ENCODE measurements at regions not wholly inside any gene's neighbourhood (a gene's known extent, or its start where the extent isn't known, plus 50 kb on each side); places are given as distances from the start of the nearest gene placed in this dataset.

- intact Hi-C loops (cut with micrococcal nuclease): no loop called here
- POLR2A ChIA-PET: no interaction called here
- TF ChIP-seq CTCF (IDR thresholded peaks at IDR 0.05): no peak
- H3K9me3 Mint-ChIP-seq: no peaks in the 10 kb centered on the region
- CTCF ChIA-PET: no interaction called here
- no peak for ATAC-seq (ENCODE audit: low read depth)
- no peak overlapping the region for H3K4me3 Mint-ChIP-seq
- no peak overlapping the region for H3K27ac Mint-ChIP-seq
- no peaks in the 10 kb centered on the region for H3K36me3 Mint-ChIP-seq (ENCODE audit: low read depth)
- peaks cover 2% of the 10 kb centered on the region for H3K27me3 Mint-ChIP-seq
- no peak for DNase-seq
- no peaks in the 10 kb centered on the region for H3K4me1 Mint-ChIP-seq
Measured at GRCh38 chr1:113233441-113233840, 156.9 kb upstream of the MAGI3 start.

DNA sequence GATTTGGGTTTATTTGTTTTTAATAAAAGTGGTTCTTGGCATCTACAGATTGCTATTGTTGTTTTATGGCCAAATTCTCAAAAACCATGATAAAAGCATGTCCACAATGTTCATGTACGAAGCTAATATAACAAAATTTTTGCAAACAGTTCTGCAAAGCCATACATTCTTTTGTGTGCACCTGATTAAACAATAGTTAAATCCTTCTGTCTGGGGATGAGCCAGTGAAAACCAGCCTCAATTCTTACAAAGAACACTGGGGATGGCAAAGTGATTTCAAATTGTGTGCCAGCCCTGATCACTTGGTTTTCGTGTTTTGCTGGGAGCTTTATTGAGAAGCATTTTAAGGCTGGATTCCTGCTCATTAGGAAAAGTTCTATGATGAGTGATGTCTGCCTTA is 149.1 kb upstream of the MAGI3 start:
- POLR2A ChIA-PET: no interaction called here
- CTCF ChIA-PET: no interaction called here
- DNase-seq: no peak
- H3K4me3 Mint-ChIP-seq: no peak overlapping the region
- H3K4me1 Mint-ChIP-seq: no peaks in the 10 kb centered on the region
- no peak for TF ChIP-seq CTCF (IDR thresholded peaks at IDR 0.05)
- ATAC-seq (ENCODE audit: low read depth): no peak
- H3K27me3 Mint-ChIP-seq: peaks cover 13% of the 10 kb centered on the region
- intact Hi-C loops (cut with micrococcal nuclease): no loop called here
- H3K9me3 Mint-ChIP-seq: no peaks in the 10 kb centered on the region
- H3K27ac Mint-ChIP-seq: no peak overlapping the region
- no peaks in the 10 kb centered on the region for H3K36me3 Mint-ChIP-seq (ENCODE audit: low read depth)

GRCh38 chr1:113242481-113242880 is 147.8 kb upstream of the MAGI3 start:
- Mint-ChIP-seq H3K4me1 (no peaks in the 10 kb centered on the region), H3K9me3 (no peaks in the 10 kb centered on the region), H3K36me3 (ENCODE audit: low read depth) (no peaks in the 10 kb centered on the region), H3K4me3 (no peak overlapping the region), H3K27me3 (peaks cover 13% of the 10 kb centered on the region), H3K27ac (no peak overlapping the region)
- intact Hi-C loops (cut with micrococcal nuclease): no loop called here
- ChIA-PET POLR2A (no interaction called here), CTCF (no interaction called here)
- TF ChIP-seq CTCF (IDR thresholded peaks at IDR 0.05): no peak
- ATAC-seq (ENCODE audit: low read depth) (no peak), DNase-seq (no peak)

- no peak overlapping the region for H3K4me3 Mint-ChIP-seq
- intact Hi-C loops (cut with micrococcal nuclease): no loop called here
- ChIA-PET CTCF (no interaction called here), POLR2A (no interaction called here)
- ATAC-seq (ENCODE audit: low read depth): no peak
- H3K27ac Mint-ChIP-seq: no peak overlapping the region
- H3K4me1 Mint-ChIP-seq: no peaks in the 10 kb centered on the region
- H3K27me3 Mint-ChIP-seq: peaks cover 13% of the 10 kb centered on the region
- DNase-seq: no peak
- TF ChIP-seq CTCF (IDR thresholded peaks at IDR 0.05): no peak
- H3K36me3 Mint-ChIP-seq (ENCODE audit: low read depth): no peaks in the 10 kb centered on the region
- H3K9me3 Mint-ChIP-seq: no peaks in the 10 kb centered on the region
Measured at GRCh38 chr1:113243529-113243928, 146.8 kb upstream of the MAGI3 start.

DNA sequence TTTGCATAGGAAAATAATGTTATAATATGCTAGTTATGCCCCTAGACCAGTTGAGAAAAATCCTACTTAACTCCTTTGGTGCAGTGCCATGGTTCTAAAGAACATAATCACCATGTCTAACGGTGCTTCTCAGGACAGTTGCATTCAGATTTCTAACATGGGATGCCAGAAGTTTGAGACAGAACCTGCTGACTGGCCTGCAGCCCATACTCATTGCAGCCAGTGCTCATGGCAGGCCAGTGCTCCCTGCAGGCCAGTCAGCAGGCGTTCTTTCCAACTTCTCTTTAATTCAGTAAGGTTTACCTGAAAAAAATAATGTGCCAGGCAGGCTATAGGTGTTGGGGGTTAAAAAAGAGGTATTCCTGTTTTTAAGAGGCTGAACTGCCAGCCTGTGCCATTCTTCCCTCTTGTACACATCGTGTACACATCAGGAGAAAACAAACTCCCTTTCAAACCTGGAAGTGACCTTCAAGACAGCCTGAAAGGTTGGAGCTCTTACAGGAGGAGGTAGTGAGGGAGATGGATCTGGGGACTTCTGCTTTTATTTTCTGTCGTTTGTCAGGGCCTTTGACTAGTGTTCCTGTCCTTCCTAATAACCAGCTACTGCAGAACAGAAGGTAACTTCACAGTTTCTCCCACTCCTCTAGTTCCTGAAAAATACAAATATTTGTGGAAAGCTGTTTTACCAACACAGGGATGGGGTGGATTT is 146.0 kb upstream of the MAGI3 start:
- Mint-ChIP-seq H3K27ac (no peak overlapping the region), H3K4me1 (no peaks in the 10 kb centered on the region), H3K27me3 (peaks cover 13% of the 10 kb centered on the region), H3K36me3 (ENCODE audit: low read depth) (no peaks in the 10 kb centered on the region), H3K9me3 (no peaks in the 10 kb centered on the region), H3K4me3 (no peak overlapping the region)
- CTCF ChIA-PET: no interaction called here
- no peak for TF ChIP-seq CTCF (IDR thresholded peaks at IDR 0.05)
- POLR2A ChIA-PET: no interaction called here
- DNase-seq: no peak
- no peak for ATAC-seq (ENCODE audit: low read depth)
- intact Hi-C loops (cut with micrococcal nuclease): no loop called here
